Mesenchymal stem cell (in vitro differentiated cells and primary cell): ENCODE measurements at regions not wholly inside any gene's neighbourhood (a gene's known extent, or its start where the extent isn't known, plus 50 kb on each side); places are given as distances from the start of the nearest gene placed in this dataset.
"Not testable (repeated sequence)": the region's sequence is repeated elsewhere in the genome, so short reads cannot be mapped to it uniquely, and the experiment has no call there.

Experiments
- DNase-seq: peaks from one replicate; pipeline ENCODE4 v3.0.0-alpha.2; 2013
- H2AFZ ChIP-seq: one replicate; pipeline ENCODE4 v1.6.1; 2013; ENCODE audit warnings: low read depth, mild to moderate bottlenecking, control low read depth, inconsistent platforms, low read length, moderate library complexity
- H2AK5ac ChIP-seq: 2 replicates; pipeline ENCODE4 v1.6.1; 2013; ENCODE audit warnings: low read length, moderate library complexity, mild to moderate bottlenecking, inconsistent platforms; ENCODE audit not compliant: severe bottlenecking
- H2BK120ac ChIP-seq: one replicate; pipeline ENCODE4 v1.6.1; 2013; ENCODE audit warnings: low read depth, mild to moderate bottlenecking, inconsistent platforms, low read length, moderate library complexity
- H2BK12ac ChIP-seq, 2 experiments: one replicate each; pipeline ENCODE4 v1.6.1; 2013; ENCODE audit warnings: inconsistent platforms in 2 of 2, low read length in 2 of 2, mild to moderate bottlenecking in 2 of 2, moderate library complexity in 2 of 2, control low read depth in 1 of 2
- H2BK15ac ChIP-seq: one replicate; pipeline ENCODE4 v1.6.1; 2013; ENCODE audit warnings: mild to moderate bottlenecking, low read depth, inconsistent platforms; ENCODE audit not compliant: poor library complexity, severe bottlenecking
- H2BK5ac ChIP-seq: 2 replicates; pipeline ENCODE4 v1.6.1; 2013; ENCODE audit warnings: low read depth, mild to moderate bottlenecking, low read length, control low read depth, inconsistent platforms; ENCODE audit not compliant: poor library complexity, severe bottlenecking
- H3K14ac ChIP-seq, 2 experiments: one replicate each; pipeline ENCODE4 v1.6.1; 2013; ENCODE audit warnings: inconsistent platforms in 2 of 2, low read length in 2 of 2, control low read depth in 1 of 2, mild to moderate bottlenecking in 1 of 2, moderate library complexity in 1 of 2
- H3K18ac ChIP-seq, 2 experiments: one replicate each; pipeline ENCODE4 v1.6.1; 2013; ENCODE audit warnings: inconsistent platforms in 2 of 2, low read length in 2 of 2, control low read depth in 1 of 2, low read depth in 1 of 2, mild to moderate bottlenecking in 1 of 2
- H3K23ac ChIP-seq, 2 experiments: one replicate each; pipeline ENCODE4 v1.6.1; 2013; ENCODE audit warnings: inconsistent platforms in 2 of 2, low read length in 2 of 2, mild to moderate bottlenecking in 2 of 2, moderate library complexity in 2 of 2, control low read depth in 1 of 2
- H3K27ac ChIP-seq: 2 replicates; pipeline ENCODE4 v1.5.1; 2013; ENCODE audit warnings: mild to moderate bottlenecking, moderate library complexity, low read length, control low read depth, inconsistent platforms; ENCODE audit not compliant: poor library complexity, severe bottlenecking
- H3K27me3 ChIP-seq, 2 experiments: 2 replicates each; pipeline versions ENCODE4 v1.6.1 to v1.7.0; 2013; ENCODE audit warnings: low read length in 2 of 2, mild to moderate bottlenecking in 2 of 2, moderate library complexity in 2 of 2, control low read depth in 1 of 2, inconsistent platforms in 1 of 2; ENCODE audit not compliant: control insufficient read depth in 1 of 2, insufficient read depth in 1 of 2
- H3K36me3 ChIP-seq, 2 experiments: 2 replicates each; pipeline versions ENCODE4 v1.6.1 to v1.7.0; 2013; ENCODE audit warnings: low read length in 2 of 2, control low read depth in 1 of 2, inconsistent platforms in 1 of 2, low read depth in 1 of 2, mild to moderate bottlenecking in 1 of 2; ENCODE audit not compliant: insufficient read depth in 2 of 2, control insufficient read depth in 1 of 2
- H3K4ac ChIP-seq, 2 experiments: one replicate each; pipeline ENCODE4 v1.6.1; 2013; ENCODE audit warnings: inconsistent platforms in 2 of 2, low read length in 2 of 2, mild to moderate bottlenecking in 2 of 2, moderate library complexity in 2 of 2, control low read depth in 1 of 2, low read depth in 1 of 2
- H3K4me1 ChIP-seq: 2 replicates; pipeline ENCODE4 v1.6.1; 2013; ENCODE audit warnings: low read depth, low read length, control low read depth; ENCODE audit not compliant: control insufficient read depth, insufficient read depth
- H3K4me2 ChIP-seq: 2 replicates; pipeline ENCODE4 v1.6.1; 2013; ENCODE audit warnings: low read length, mild to moderate bottlenecking, inconsistent platforms; ENCODE audit not compliant: poor library complexity, severe bottlenecking
- H3K4me3 ChIP-seq, 2 experiments: 2 replicates each; pipeline versions ENCODE4 v1.5.1 to v1.7.0; 2013; ENCODE audit warnings: low read length in 2 of 2, mild to moderate bottlenecking in 2 of 2, control low read depth in 1 of 2, low read depth in 1 of 2; ENCODE audit not compliant: insufficient read depth in 1 of 2
- H3K79me1 ChIP-seq: replicated peaks from 2 replicates; pipeline ENCODE4 v1.6.1; 2013; ENCODE audit warnings: mild to moderate bottlenecking, control low read depth, low read length, inconsistent platforms; ENCODE audit not compliant: poor library complexity, severe bottlenecking
- H3K9ac ChIP-seq: 2 replicates; pipeline ENCODE4 v1.7.0; 2013; ENCODE audit warnings: mild to moderate bottlenecking, low read length, moderate library complexity
- H3K9me3 ChIP-seq: 2 replicates; pipeline ENCODE4 v1.7.0; 2013; ENCODE audit warnings: mild to moderate bottlenecking, low read length; ENCODE audit not compliant: control insufficient read depth
- H4K8ac ChIP-seq: one replicate; pipeline ENCODE4 v1.6.1; 2013; ENCODE audit warnings: inconsistent platforms, mild to moderate bottlenecking, low read length, moderate library complexity
- H4K91ac ChIP-seq: one replicate; pipeline ENCODE4 v1.6.1; 2013; ENCODE audit warnings: mild to moderate bottlenecking, low read length, inconsistent platforms
- WGBS: methylation state at CpG from one replicate; pipeline ENCODE4 v1.1.7; 2013; ENCODE audit warnings: mixed read lengths; 5-methylcytosine and 5-hydroxymethylcytosine counted together

GRCh38 chr16:5750439-5750838, 652.8 kb upstream of the EEF2KMT start:
- H3K79me1 ChIP-seq, H3K27me3 ChIP-seq, H3K23ac ChIP-seq, H3K18ac ChIP-seq, H3K36me3 ChIP-seq, H3K4me3 ChIP-seq, DNase-seq, H3K9me3 ChIP-seq, H3K9ac ChIP-seq, H2AFZ ChIP-seq, H3K4me2 ChIP-seq, H3K4me1 ChIP-seq, H3K4ac ChIP-seq, H4K91ac ChIP-seq, H2BK120ac ChIP-seq, H2BK15ac ChIP-seq, H3K27ac ChIP-seq, H2AK5ac ChIP-seq, H2BK5ac ChIP-seq, H4K8ac ChIP-seq, H3K14ac ChIP-seq, H2BK12ac ChIP-seq: not testable (repeated sequence)
- WGBS: 75% methylated on average over 11 of the region's 11 CpGs

- no peak overlapping the region for H2BK120ac ChIP-seq
- no peak overlapping the region for H3K4me3 ChIP-seq
- H4K91ac ChIP-seq: no peak overlapping the region
- H3K4me2 ChIP-seq: no peak overlapping the region
- no peaks in the 10 kb centered on the region for H3K79me1 ChIP-seq
- H3K23ac ChIP-seq: no peak overlapping the region
- no peak overlapping the region for H3K14ac ChIP-seq
- H3K27ac ChIP-seq: no peak overlapping the region
- H2AK5ac ChIP-seq: no peak overlapping the region
- no peaks in the 10 kb centered on the region for H3K9me3 ChIP-seq
- no peak overlapping the region for H3K9ac ChIP-seq
- no peak overlapping the region for H2AFZ ChIP-seq
- H2BK12ac ChIP-seq: no peak overlapping the region
- no peak overlapping the region for H2BK15ac ChIP-seq
- H3K4me1 ChIP-seq: no peaks in the 10 kb centered on the region
- WGBS: 0% methylated on average over 1 of the region's 1 CpG
- H3K18ac ChIP-seq: no peak overlapping the region
- no peak overlapping the region for H2BK5ac ChIP-seq
- H4K8ac ChIP-seq: no peak overlapping the region
- H3K27me3 ChIP-seq: no peaks in the 10 kb centered on the region
- no peak overlapping the region for H3K4ac ChIP-seq
- peak; percentile 34 for DNase-seq
- H3K36me3 ChIP-seq: no peaks in the 10 kb centered on the region
Observed at GRCh38 chr16:5738586-5738985, 641.0 kb upstream of the EEF2KMT start.

DNA sequence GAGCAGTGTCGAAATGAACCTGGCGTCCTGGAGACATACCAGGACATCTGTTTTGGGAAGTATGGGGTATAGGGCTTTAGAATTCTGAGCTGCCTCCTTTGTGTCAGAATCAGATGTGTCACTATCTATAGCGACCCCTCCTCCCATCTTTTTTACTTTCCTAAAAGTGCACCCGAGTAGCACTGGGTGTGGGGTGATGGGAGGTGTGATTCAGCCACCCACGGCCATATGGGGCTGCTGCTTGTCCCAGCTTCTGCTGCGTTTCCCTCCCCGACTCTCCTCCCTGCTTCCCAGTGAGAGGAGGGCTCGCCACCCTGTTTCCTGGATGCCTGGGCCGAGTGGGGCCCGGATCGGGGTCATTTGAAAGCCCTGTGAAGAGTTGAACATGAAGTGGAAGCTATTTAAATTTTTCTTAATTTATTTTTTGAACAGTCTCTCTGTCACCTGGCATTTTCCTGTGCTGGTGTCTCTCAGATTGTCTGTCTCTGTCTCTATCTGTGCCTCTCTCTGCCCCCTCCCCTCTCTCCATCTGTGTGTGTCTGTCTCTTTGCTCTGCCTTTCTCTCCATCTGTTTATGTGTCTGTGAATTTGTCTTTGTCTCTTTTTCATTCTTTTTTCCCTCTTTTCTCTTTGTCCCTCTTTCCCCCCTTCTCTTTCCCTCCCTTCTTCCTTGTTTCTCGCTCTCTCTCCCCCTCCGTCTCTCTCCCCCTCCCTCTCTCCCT, 638.8 kb upstream of the EEF2KMT start:
- H2AFZ ChIP-seq: no peak overlapping the region
- H2BK12ac ChIP-seq: no peak overlapping the region
- H3K23ac ChIP-seq: no peak overlapping the region
- H3K4me3 ChIP-seq: no peak overlapping the region
- no peak overlapping the region for H3K27ac ChIP-seq
- H3K14ac ChIP-seq: no peak overlapping the region
- no peak overlapping the region for H3K4ac ChIP-seq
- no peak overlapping the region for H2BK5ac ChIP-seq
- H4K8ac ChIP-seq: no peak overlapping the region
- no peak overlapping the region for H3K4me2 ChIP-seq
- no peak overlapping the region for H2AK5ac ChIP-seq
- H3K36me3 ChIP-seq: no peaks in the 10 kb centered on the region
- no peaks in the 10 kb centered on the region for H3K79me1 ChIP-seq
- no peak overlapping the region for H3K9ac ChIP-seq
- H3K4me1 ChIP-seq: no peaks in the 10 kb centered on the region
- H3K9me3 ChIP-seq: peaks cover 2% of the 10 kb centered on the region
- H2BK120ac ChIP-seq: no peak overlapping the region
- H4K91ac ChIP-seq: no peak overlapping the region
- DNase-seq: no peak
- H3K27me3 ChIP-seq: no peaks in the 10 kb centered on the region
- WGBS: 43% methylated on average over 5 of the region's 13 CpGs
- no peak overlapping the region for H2BK15ac ChIP-seq
- H3K18ac ChIP-seq: no peak overlapping the region

GRCh38 chr16:5735444-5735843, 637.8 kb upstream of the EEF2KMT start:
- Histone ChIP-seq H3K79me1 (no peaks in the 10 kb centered on the region), H2BK120ac (no peak overlapping the region), H3K27ac (no peak overlapping the region), H3K4me1 (no peaks in the 10 kb centered on the region), H4K91ac (no peak overlapping the region), H2AK5ac (no peak overlapping the region), H2AFZ (no peak overlapping the region), H3K27me3 (no peaks in the 10 kb centered on the region), H3K23ac (no peak overlapping the region), H3K4ac (no peak overlapping the region), H3K9me3 (peaks cover 2% of the 10 kb centered on the region), H3K4me2 (no peak overlapping the region), H3K18ac (no peak overlapping the region), H3K4me3 (no peak overlapping the region), H2BK15ac (no peak overlapping the region), H3K14ac (no peak overlapping the region), H3K36me3 (no peaks in the 10 kb centered on the region), H3K9ac (no peak overlapping the region), H4K8ac (no peak overlapping the region), H2BK5ac (no peak overlapping the region), H2BK12ac (no peak overlapping the region)
- WGBS: 95% methylated on average over 11 of the region's 12 CpGs
- DNase-seq: no peak
